Common myeloid progenitor, CD34-positive (primary cell): ENCODE measurements at regions not wholly inside any gene's neighbourhood (a gene's known extent, or its start where the extent isn't known, plus 50 kb on each side); places are given as distances from the start of the nearest gene placed in this dataset.

Experiments
- CTCF ChIA-PET: fragments of 350-600 bp; sonication (Branson Sonifier 250); formaldehyde crosslinking; loops from one replicate; lab custom pipeline; 2021; ENCODE audit warnings: antibody characterized with exemption; lab: Charles Lee
- POLR2A ChIA-PET: fragments of 350-600 bp; sonication (Branson Sonifier 250); formaldehyde crosslinking; loops from one replicate; lab custom pipeline; 2021; ENCODE audit warnings: antibody characterized with exemption; lab: Charles Lee
- DNase-seq, 3 donors: peaks; one replicate each; pipeline versions ENCODE4 v3.0.0 to v3.0.0-alpha.2; 2013
- H3K27ac ChIP-seq, 2 experiments: 1 replicate in 1 of 2; 2 replicates in 1 of 2; pipeline ENCODE4 v1.7.0; 2013; ENCODE audit warnings: inconsistent platforms in 2 of 2, low read length in 2 of 2, mild to moderate bottlenecking in 2 of 2, low read depth in 1 of 2, moderate library complexity in 1 of 2; ENCODE audit not compliant: severe bottlenecking in 2 of 2, insufficient read depth in 1 of 2, poor library complexity in 1 of 2
- H3K27me3 ChIP-seq, 5 experiments: replicated peaks in 2 of 5; 1 replicate in 3 of 5; 2 replicates in 2 of 5; pipeline versions ENCODE4 v1.6.1 to v1.7.0; 2013; ENCODE audit warnings: low read length in 4 of 5, mild to moderate bottlenecking in 2 of 5, moderate library complexity in 2 of 5, inconsistent platforms in 1 of 5; ENCODE audit not compliant: insufficient read depth in 5 of 5, control insufficient read depth in 4 of 5
- H3K36me3 ChIP-seq, 4 experiments: 1 replicate in 2 of 4; 2 replicates in 2 of 4; pipeline versions ENCODE4 v1.6.1 to v1.7.0; 2013; ENCODE audit warnings: low read length in 3 of 4, control low read depth in 1 of 4, mild to moderate bottlenecking in 1 of 4; ENCODE audit not compliant: control insufficient read depth in 4 of 4, insufficient read depth in 4 of 4
- H3K4me1 ChIP-seq, 4 experiments: 1 replicate in 3 of 4; 2 replicates in 1 of 4; pipeline versions ENCODE4 v1.6.1 to v1.7.1; 2013; ENCODE audit warnings: low read length in 3 of 4, mild to moderate bottlenecking in 3 of 4, control low read depth in 1 of 4, inconsistent platforms in 1 of 4, moderate library complexity in 1 of 4; ENCODE audit not compliant: control insufficient read depth in 4 of 4, insufficient read depth in 4 of 4; ENCODE audit errors: control extremely low read depth in 1 of 4
- H3K4me3 ChIP-seq, 7 experiments: 1 replicate in 4 of 7; 2 replicates in 3 of 7; pipeline versions ENCODE4 v1.5.1 to v1.7.0; 2013; ENCODE audit warnings: mild to moderate bottlenecking in 7 of 7, low read length in 6 of 7, moderate library complexity in 6 of 7, inconsistent platforms in 2 of 7, low read depth in 2 of 7, control low read depth in 1 of 7; ENCODE audit not compliant: insufficient read depth in 4 of 7, control insufficient read depth in 1 of 7; ENCODE audit errors: extremely low read depth in 1 of 7
- H3K9me3 ChIP-seq, 5 experiments: 1 replicate in 4 of 5; 2 replicates in 1 of 5; pipeline versions ENCODE4 v1.6.1 to v1.7.1; 2013; ENCODE audit warnings: low read length in 4 of 5, mild to moderate bottlenecking in 2 of 5, inconsistent platforms in 1 of 5, low read depth in 1 of 5, moderate library complexity in 1 of 5; ENCODE audit not compliant: control insufficient read depth in 4 of 5, insufficient read depth in 2 of 5; ENCODE audit errors: control extremely low read depth in 1 of 5
- WGBS: methylation state at CpG from one replicate; pipeline ENCODE4 v1.1.5; 2013; ENCODE audit not compliant: insufficient coverage; 5-methylcytosine and 5-hydroxymethylcytosine counted together

DNA sequence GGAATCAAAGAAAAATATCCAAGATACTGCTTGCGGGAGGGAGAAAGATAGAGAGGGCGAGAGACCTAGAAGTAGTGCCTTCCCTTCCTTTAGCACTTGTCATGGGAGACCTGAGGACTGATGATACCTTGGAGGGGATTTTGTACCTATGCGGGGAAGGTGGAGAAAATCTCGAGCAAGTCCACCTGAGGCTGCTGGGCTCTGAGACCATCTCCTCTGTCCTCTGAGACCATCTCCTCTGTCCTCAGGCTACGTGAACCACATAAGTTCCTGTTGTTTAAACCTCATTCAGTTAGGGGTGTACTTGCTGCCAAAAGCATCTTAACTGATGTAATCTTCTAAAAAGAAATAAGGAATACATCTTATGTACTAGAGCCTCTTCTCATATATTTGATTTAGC lies 164.9 kb downstream of the NR2F2 start:
- ChIA-PET CTCF (no interaction called here), POLR2A (no interaction called here)
- DNase-seq, result peak in 1 of 3 donors; percentile 2
- Histone ChIP-seq H3K36me3 (no peaks in the 10 kb centered on the region), H3K27me3 (peaks cover 0 to 3% (median 0%) of the 10 kb centered on the region in 5 experiments), H3K4me3 (no peak overlapping the region), H3K9me3 (no peaks in the 10 kb centered on the region), H3K27ac (no peak overlapping the region), H3K4me1 (peaks cover 0 to 26% (median 14%) of the 10 kb centered on the region in 4 experiments)
- 100% methylated on average over 2 of the region's 5 CpGs for WGBS

DNA sequence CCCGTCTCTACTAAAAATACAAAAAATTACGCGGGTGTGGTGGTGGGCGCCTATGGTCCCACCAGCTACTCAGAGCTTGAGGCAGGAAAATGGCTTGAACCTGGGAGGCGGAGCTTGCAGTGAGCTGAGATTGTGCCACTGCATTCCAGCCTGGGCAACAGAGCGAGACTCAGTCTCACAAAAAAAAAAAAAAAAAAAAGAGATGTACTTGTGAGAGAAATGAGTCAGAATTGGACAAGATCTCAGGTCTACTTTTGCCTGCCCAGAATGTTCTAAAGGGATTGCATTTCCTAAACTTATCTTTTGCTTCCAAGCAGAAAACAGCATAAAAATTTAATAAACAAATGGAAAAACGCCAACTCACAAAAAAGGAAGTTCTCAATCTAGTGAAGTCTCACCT lies 167.5 kb downstream of the NR2F2 start:
- H3K27ac ChIP-seq, result no peak overlapping the region
- H3K9me3 ChIP-seq, result no peaks in the 10 kb centered on the region
- ChIA-PET POLR2A (no interaction called here), CTCF (no interaction called here)
- peaks cover 0 to 3% (median 1%) of the 10 kb centered on the region in 5 experiments for H3K27me3 ChIP-seq
- H3K4me1 ChIP-seq, result peaks cover 0 to 23% (median 14%) of the 10 kb centered on the region in 4 experiments
- no peak for DNase-seq
- H3K36me3 ChIP-seq, result no peaks in the 10 kb centered on the region
- H3K4me3 ChIP-seq, result no peak overlapping the region
- WGBS, result 100% methylated on average over 4 of the region's 7 CpGs

DNA sequence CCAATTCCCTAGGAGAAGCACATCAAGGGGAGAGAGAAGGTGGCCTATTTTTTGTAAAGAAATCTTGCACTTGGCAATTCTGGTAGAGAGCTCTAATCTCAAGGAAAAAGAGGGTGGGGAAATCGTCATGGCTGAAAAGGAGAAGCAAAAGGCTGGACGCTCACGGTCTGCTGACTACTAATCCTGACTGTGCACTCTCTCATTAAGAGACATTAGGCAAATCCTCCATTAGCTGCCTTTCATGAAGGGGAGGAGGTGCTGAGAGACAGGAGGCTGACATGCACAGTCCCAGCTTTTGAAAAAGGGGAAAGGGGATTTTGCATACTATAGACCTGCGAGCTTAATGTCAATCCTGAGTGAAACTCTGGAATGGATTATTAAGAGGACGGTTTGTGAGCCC lies 170.0 kb downstream of the NR2F2 start:
- Histone ChIP-seq H3K9me3 (peaks cover 0 to 2% (median 0%) of the 10 kb centered on the region in 5 experiments), H3K27me3 (peaks cover 0 to 3% (median 1%) of the 10 kb centered on the region in 5 experiments), H3K36me3 (no peaks in the 10 kb centered on the region), H3K4me3 (no peak overlapping the region), H3K4me1 (peaks cover 0 to 3% (median under 1%) of the 10 kb centered on the region in 4 experiments), H3K27ac (no peak overlapping the region)
- POLR2A ChIA-PET, result no interaction called here
- CTCF ChIA-PET, result no interaction called here
- no peak for DNase-seq
- WGBS, result 92% methylated on average over 5 of the region's 5 CpGs

DNA sequence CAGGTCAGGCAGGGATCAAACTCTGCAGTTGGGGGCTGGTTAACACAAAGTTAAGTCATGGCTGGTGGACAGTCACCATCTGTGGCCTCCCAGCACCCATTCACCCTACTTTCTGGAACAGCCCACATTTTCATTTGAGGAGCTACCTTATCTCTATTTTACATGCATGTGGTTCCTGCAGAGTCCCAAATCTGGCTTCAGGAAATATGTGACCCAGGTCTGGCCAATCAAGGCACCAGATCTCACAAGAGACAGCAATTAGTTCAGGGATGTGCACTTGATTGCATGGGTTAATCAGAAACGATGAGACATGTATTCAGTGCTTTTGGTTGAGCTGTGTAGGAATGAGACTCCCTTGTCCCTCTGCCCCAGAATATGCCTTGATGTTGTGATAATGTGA lies 170.9 kb downstream of the NR2F2 start:
- 100% methylated on average over 1 of the region's 1 CpG for whole genome bisulfite sequencing
- peaks cover 0 to 2% (median 0%) of the 10 kb centered on the region in 5 experiments for H3K9me3 ChIP-seq
- H3K4me1 ChIP-seq, result no peaks in the 10 kb centered on the region
- peaks cover 0 to 3% (median 1%) of the 10 kb centered on the region in 5 experiments for H3K27me3 ChIP-seq
- no peak overlapping the region for H3K4me3 ChIP-seq
- DNase-seq, result no peak
- POLR2A ChIA-PET, result no interaction called here
- CTCF ChIA-PET, result no interaction called here
- H3K27ac ChIP-seq, result no peak overlapping the region
- no peaks in the 10 kb centered on the region for H3K36me3 ChIP-seq

DNA sequence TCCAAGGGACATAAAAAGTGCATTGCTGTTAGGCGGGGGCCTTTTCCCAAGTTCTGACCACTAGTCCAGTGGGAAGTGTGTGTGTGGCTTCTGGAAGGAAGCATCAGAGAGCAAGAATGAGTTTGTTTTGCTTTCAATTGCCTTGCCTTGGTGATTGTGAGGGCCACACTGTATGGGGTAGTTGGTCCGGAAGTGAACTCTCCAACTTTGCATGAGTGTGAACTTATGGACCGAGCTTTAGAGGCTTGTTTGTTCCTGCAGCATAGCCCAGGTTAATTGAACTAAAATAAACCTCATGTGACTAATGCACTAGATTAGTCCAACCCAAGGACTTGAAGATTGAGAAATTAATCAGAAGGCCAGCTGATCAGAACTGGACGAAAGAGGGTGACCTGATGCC lies 171.7 kb downstream of the NR2F2 start:
- H3K4me1 ChIP-seq, result no peaks in the 10 kb centered on the region
- CTCF ChIA-PET, result no interaction called here
- DNase-seq, result no peak
- H3K4me3 ChIP-seq, result no peak overlapping the region
- H3K9me3 ChIP-seq, result peaks cover 0 to 2% (median 0%) of the 10 kb centered on the region in 5 experiments
- POLR2A ChIA-PET, result no interaction called here
- WGBS, result 95% methylated on average over 4 of the region's 4 CpGs
- H3K27ac ChIP-seq, result no peak overlapping the region
- no peaks in the 10 kb centered on the region for H3K36me3 ChIP-seq
- H3K27me3 ChIP-seq, result peaks cover 0 to 3% (median 1%) of the 10 kb centered on the region in 5 experiments

DNA sequence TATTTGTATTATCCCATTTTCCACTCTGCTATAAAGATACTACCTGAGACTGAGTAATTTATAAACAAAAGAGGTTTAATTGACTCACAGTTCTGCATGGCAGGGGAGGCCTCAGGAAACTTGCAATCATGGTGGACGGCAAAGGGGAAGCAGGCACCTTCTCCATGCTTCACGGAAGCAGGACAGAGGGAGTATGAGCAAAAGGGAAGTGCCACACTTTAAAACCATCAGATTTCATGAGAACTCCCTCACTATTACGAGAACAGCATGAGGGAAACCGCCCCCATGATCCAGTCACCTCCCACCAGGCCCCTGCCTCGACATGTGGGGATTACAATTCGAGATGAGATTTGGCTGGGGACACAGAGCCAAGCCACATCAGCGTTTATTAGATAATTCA lies 172.8 kb downstream of the NR2F2 start:
- H3K4me1 ChIP-seq, result no peaks in the 10 kb centered on the region
- H3K4me3 ChIP-seq, result no peak overlapping the region
- peaks cover 0 to 2% (median 0%) of the 10 kb centered on the region in 5 experiments for H3K9me3 ChIP-seq
- no peak for DNase-seq
- H3K36me3 ChIP-seq, result no peaks in the 10 kb centered on the region
- POLR2A ChIA-PET, result no interaction called here
- CTCF ChIA-PET, result no interaction called here
- peaks cover 0 to 3% (median 1%) of the 10 kb centered on the region in 5 experiments for H3K27me3 ChIP-seq
- 90% methylated on average over 1 of the region's 7 CpGs for WGBS
- H3K27ac ChIP-seq, result no peak overlapping the region

DNA sequence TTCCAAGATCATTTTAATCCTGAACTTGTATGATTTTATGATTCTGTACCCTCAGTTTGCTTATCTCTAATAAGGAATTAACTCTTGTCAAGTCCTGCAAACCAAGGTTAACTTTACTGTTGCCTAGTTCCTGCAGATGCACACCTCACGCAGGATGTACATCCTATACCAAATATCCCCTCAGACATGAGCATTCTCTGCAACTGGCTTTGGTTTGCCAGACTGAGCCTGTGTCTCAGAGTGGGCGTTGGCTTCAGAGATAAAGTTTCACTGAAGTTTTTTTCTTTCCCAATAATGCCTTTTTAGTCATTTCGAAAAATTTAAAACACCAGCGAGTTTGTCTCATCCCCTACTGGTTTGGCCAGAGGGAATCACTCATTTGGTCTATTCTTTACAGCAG lies 173.9 kb downstream of the NR2F2 start:
- H3K4me3 ChIP-seq, result no peak overlapping the region
- no peak overlapping the region for H3K27ac ChIP-seq
- 98% methylated on average over 4 of the region's 4 CpGs for WGBS
- H3K4me1 ChIP-seq, result no peaks in the 10 kb centered on the region
- no peaks in the 10 kb centered on the region for H3K36me3 ChIP-seq
- ChIA-PET CTCF (no interaction called here), POLR2A (no interaction called here)
- H3K27me3 ChIP-seq, result peaks cover 0 to 6% (median 1%) of the 10 kb centered on the region in 5 experiments
- peaks cover 0 to 2% (median 0%) of the 10 kb centered on the region in 5 experiments for H3K9me3 ChIP-seq
- DNase-seq, result no peak
